B cell (primary cell): ENCODE measurements at regions not wholly inside any gene's neighbourhood (a gene's known extent, or its start where the extent isn't known, plus 50 kb on each side); places are given as distances from the start of the nearest gene placed in this dataset.

Experiments used
- ATAC-seq: fragments of 200-7000 bp; cut with Tn5 transposase; one replicate; pipeline ENCODE4 v1.10.0; 2021; ENCODE audit warnings: low read depth, mild to moderate bottlenecking, moderate number of reproducible peaks, moderate library complexity
- CTCF ChIA-PET: fragments of 350-600 bp; sonication (Branson Sonifier 250); formaldehyde crosslinking; loops from one replicate; lab custom pipeline; 2021; ENCODE audit warnings: antibody characterized with exemption, inconsistent platforms; lab: Charles Lee
- POLR2A ChIA-PET: fragments of 350-600 bp; sonication (Branson Sonifier 250); formaldehyde crosslinking; loops from one replicate; lab custom pipeline; 2021; ENCODE audit warnings: antibody characterized with exemption; lab: Charles Lee
- DNase-seq: peaks from one replicate; pipeline ENCODE4 v3.0.0; 2013
- H2AFZ ChIP-seq: 2 replicates; pipeline ENCODE4 v1.6.1; 2012; ENCODE audit warnings: mild to moderate bottlenecking, low read depth, low read length; ENCODE audit not compliant: insufficient read depth, poor library complexity, severe bottlenecking
- H3K27ac ChIP-seq, 2 donors: 1 replicate in 1 of 2; 2 replicates in 1 of 2; pipeline ENCODE4 v1.5.1; 2012 to 2013; ENCODE audit warnings: low read length in 2 of 2, mild to moderate bottlenecking in 2 of 2, moderate library complexity in 1 of 2
- H3K27me3 ChIP-seq, 4 experiments: fragments of 200-600 bp in 1 of 4; sonication (generic) in 1 of 4; replicated peaks in 1 of 4; 1 replicate in 2 of 4; 2 replicates in 2 of 4; pipeline versions ENCODE4 v1.6.1 to v1.7.0; 2013 to 2016; ENCODE audit warnings: low read length in 3 of 4, mild to moderate bottlenecking in 2 of 4, mixed read lengths in 1 of 4, moderate library complexity in 1 of 4; ENCODE audit not compliant: insufficient read depth in 4 of 4, control insufficient read depth in 3 of 4; ENCODE audit errors: control extremely low read depth in 1 of 4
- H3K36me3 ChIP-seq, 2 experiments: replicated peaks in 1 of 2; 1 replicate in 1 of 2; 2 replicates in 1 of 2; pipeline versions ENCODE4 v1.6.1 to v1.7.1; 2013; ENCODE audit warnings: low read length in 1 of 2; ENCODE audit not compliant: insufficient read depth in 2 of 2, control insufficient read depth in 1 of 2; ENCODE audit errors: control extremely low read depth in 1 of 2, extremely low read depth in 1 of 2
- H3K4me1 ChIP-seq, 2 donors: fragments of 200-600 bp in 1 of 2; sonication (generic) in 1 of 2; 1 replicate in 1 of 2; 2 replicates in 1 of 2; pipeline versions ENCODE4 v1.5.1 to v1.6.1; 2013 to 2017; ENCODE audit warnings: low read length in 2 of 2; ENCODE audit not compliant: control insufficient read depth in 2 of 2, insufficient read depth in 2 of 2
- H3K4me2 ChIP-seq: replicated peaks from 2 replicates; pipeline ENCODE3; 2012; ENCODE audit warnings: mild to moderate bottlenecking, low read depth, low read length; ENCODE audit not compliant: poor library complexity, severe bottlenecking
- H3K4me3 ChIP-seq, 5 experiments: fragments of 200-600 bp in 1 of 5; sonication (generic) in 1 of 5; 1 replicate in 3 of 5; 2 replicates in 2 of 5; pipeline versions ENCODE4 v1.5.1 to v1.7.0; 2011 to 2016; ENCODE audit warnings: low read length in 4 of 5, mild to moderate bottlenecking in 4 of 5, low read depth in 2 of 5, control low read depth in 1 of 5, moderate library complexity in 1 of 5; ENCODE audit not compliant: insufficient read depth in 1 of 5; ENCODE audit errors: control extremely low read depth in 1 of 5, extremely low read depth in 1 of 5
- H3K79me2 ChIP-seq: fragments of 200-600 bp; sonication (generic); one replicate; pipeline ENCODE4 v1.6.0; 2016; ENCODE audit warnings: low read length; ENCODE audit not compliant: control insufficient read depth, insufficient read depth
- H3K9ac ChIP-seq: fragments of 200-600 bp; sonication (generic); 2 replicates; pipeline ENCODE4 v1.6.1; 2017; ENCODE audit warnings: mild to moderate bottlenecking, low read length, moderate library complexity
- H3K9me3 ChIP-seq, 3 donors: one replicate each; pipeline versions ENCODE4 v1.6.1 to v1.7.1; 2013; ENCODE audit warnings: low read length in 2 of 3; ENCODE audit not compliant: control insufficient read depth in 2 of 3, insufficient read depth in 1 of 3; ENCODE audit errors: control extremely low read depth in 1 of 3
- H4K20me1 ChIP-seq: 2 replicates; pipeline ENCODE4 v1.6.0; 2012; ENCODE audit warnings: mild to moderate bottlenecking, low read length; ENCODE audit not compliant: insufficient read depth, control insufficient read depth, poor library complexity, severe bottlenecking
- H3K27ac Mint-ChIP-seq: one replicate; pipeline ENCODE4 v1.8.0; 2021; ENCODE audit warnings: mixed read lengths
- H3K27me3 Mint-ChIP-seq: one replicate; pipeline ENCODE4 v1.8.0; 2021; ENCODE audit warnings: mixed read lengths
- H3K4me1 Mint-ChIP-seq: one replicate; pipeline ENCODE4 v1.8.0; 2021; ENCODE audit warnings: mixed read lengths
- H3K4me3 Mint-ChIP-seq: one replicate; pipeline ENCODE4 v1.8.0; 2021; ENCODE audit warnings: mixed read lengths
- H3K9me3 Mint-ChIP-seq: one replicate; pipeline ENCODE4 v1.8.0; 2022; ENCODE audit warnings: mixed read lengths; ENCODE audit not compliant: insufficient read depth
- CTCF ChIP-seq: fragments of 200-600 bp; IDR thresholded peaks from one replicate; pipeline ENCODE4 v1.8.0; 2022; ENCODE audit warnings: antibody characterized with exemption, mild to moderate bottlenecking
- EZH2 ChIP-seq: IDR thresholded peaks from 2 replicates; pipeline ENCODE4 v1.6.1; 2012; ENCODE audit warnings: borderline replicate concordance, low read depth, mild to moderate bottlenecking, moderate library complexity, low read length; ENCODE audit not compliant: insufficient read depth, poor library complexity, severe bottlenecking
- WGBS: methylation state at CpG from one replicate; pipeline ENCODE4 v1.1.5; 2013; ENCODE audit warnings: missing lambda C conversion rate; ENCODE audit not compliant: insufficient coverage; 5-methylcytosine and 5-hydroxymethylcytosine counted together
- intact Hi-C: fragments of 100-400 bp; cut with micrococcal nuclease; formaldehyde crosslinking; loops from one replicate; pipeline ENCODE4 v1.10.0; 2022

GRCh38 chr18:8462651-8463185 lies 146.5 kb upstream of the RAB12 start:
- Histone ChIP-seq H3K9ac (no peak overlapping the region), H3K4me1 (no peaks in the 10 kb centered on the region), H3K36me3 (no peaks in the 10 kb centered on the region), H3K79me2 (no peaks in the 10 kb centered on the region), H3K27ac (no peak overlapping the region), H4K20me1 (no peaks in the 10 kb centered on the region), H3K27me3 (peaks cover 0 to 2% (median 0%) of the 10 kb centered on the region in 4 experiments), H2AFZ (no peak overlapping the region), H3K4me2 (no peak overlapping the region), H3K4me3 (no peak overlapping the region), H3K9me3 (peaks cover 0 to 8% (median 0%) of the 10 kb centered on the region in 3 donors)
- 90% methylated on average over 5 of the region's 10 CpGs for WGBS
- no peak for TF ChIP-seq EZH2
- no peak for TF ChIP-seq CTCF
- intact Hi-C loops: no loop called here
- Mint-ChIP-seq H3K27me3 (peaks cover 8% of the 10 kb centered on the region), H3K4me1 (no peaks in the 10 kb centered on the region), H3K27ac (no peak overlapping the region), H3K9me3 (peaks cover 2% of the 10 kb centered on the region), H3K4me3 (no peak overlapping the region)
- DNase-seq: no peak
- POLR2A ChIA-PET: no interaction called here
- CTCF ChIA-PET: no interaction called here
- no peak for ATAC-seq

- H3K9me3 Mint-ChIP-seq: peaks cover 2% of the 10 kb centered on the region
- no peak overlapping the region for H3K4me3 Mint-ChIP-seq
- no peak overlapping the region for H3K27ac Mint-ChIP-seq
- Histone ChIP-seq H3K36me3 (no peaks in the 10 kb centered on the region), H3K4me3 (no peak overlapping the region), H3K27me3 (peaks cover 0 to 2% (median 0%) of the 10 kb centered on the region in 4 experiments), H4K20me1 (no peaks in the 10 kb centered on the region), H3K9me3 (peaks cover 0 to 8% (median 0%) of the 10 kb centered on the region in 3 donors), H3K27ac (no peak overlapping the region), H3K9ac (no peak overlapping the region), H2AFZ (no peak overlapping the region), H3K79me2 (no peaks in the 10 kb centered on the region), H3K4me2 (no peak overlapping the region), H3K4me1 (no peaks in the 10 kb centered on the region)
- 100% methylated on average over 2 of the region's 3 CpGs for WGBS
- intact Hi-C loops: no loop called here
- no peaks in the 10 kb centered on the region for H3K4me1 Mint-ChIP-seq
- POLR2A ChIA-PET: no interaction called here
- no peak for ATAC-seq
- peaks cover 8% of the 10 kb centered on the region for H3K27me3 Mint-ChIP-seq
- no peak for DNase-seq
- no peak for TF ChIP-seq CTCF
- no peak for TF ChIP-seq EZH2
- CTCF ChIA-PET: no interaction called here
Observed at GRCh38 chr18:8463791-8464190, 145.4 kb upstream of the RAB12 start.
